ENCODE measurements at regions not wholly inside any gene's neighbourhood (a gene's known extent, or its start where the extent isn't known, plus 50 kb on each side); places are given as distances from the start of the nearest gene placed in this dataset.

DNA sequence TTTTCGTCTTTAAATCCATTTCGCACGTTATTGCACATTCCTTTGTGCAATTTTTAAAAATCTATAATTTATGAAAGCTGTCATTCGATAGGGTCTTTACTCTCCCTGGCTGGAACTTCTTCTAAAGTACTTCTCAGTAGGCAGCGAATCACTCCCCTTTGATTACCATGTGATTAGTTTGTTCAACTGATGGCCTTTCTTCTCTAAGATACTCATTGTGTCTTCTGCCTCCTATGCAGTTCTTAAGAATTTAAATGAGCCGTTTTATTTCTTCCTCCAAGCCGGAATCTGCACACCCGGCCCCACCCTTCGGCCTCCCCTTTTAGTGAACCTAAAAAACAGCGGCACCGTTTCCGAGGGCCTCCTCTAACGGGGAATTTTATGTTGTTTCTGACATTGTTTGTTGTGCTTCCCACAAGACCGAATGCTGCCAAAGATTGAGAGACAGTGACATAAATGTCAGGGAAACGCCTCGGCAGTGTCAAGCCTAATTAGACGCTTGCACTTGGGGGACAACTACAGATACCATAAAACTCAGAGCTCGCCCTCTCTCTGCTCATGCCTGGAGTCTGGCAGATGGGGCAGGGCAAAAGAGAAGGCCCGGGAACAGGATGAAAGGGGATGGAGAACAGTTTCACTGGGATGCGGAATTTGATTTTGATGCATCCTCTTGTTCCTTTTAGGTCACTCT, 255.3 kb downstream of the BCL11A start:
- TF ChIP-seq, protein P1, sequence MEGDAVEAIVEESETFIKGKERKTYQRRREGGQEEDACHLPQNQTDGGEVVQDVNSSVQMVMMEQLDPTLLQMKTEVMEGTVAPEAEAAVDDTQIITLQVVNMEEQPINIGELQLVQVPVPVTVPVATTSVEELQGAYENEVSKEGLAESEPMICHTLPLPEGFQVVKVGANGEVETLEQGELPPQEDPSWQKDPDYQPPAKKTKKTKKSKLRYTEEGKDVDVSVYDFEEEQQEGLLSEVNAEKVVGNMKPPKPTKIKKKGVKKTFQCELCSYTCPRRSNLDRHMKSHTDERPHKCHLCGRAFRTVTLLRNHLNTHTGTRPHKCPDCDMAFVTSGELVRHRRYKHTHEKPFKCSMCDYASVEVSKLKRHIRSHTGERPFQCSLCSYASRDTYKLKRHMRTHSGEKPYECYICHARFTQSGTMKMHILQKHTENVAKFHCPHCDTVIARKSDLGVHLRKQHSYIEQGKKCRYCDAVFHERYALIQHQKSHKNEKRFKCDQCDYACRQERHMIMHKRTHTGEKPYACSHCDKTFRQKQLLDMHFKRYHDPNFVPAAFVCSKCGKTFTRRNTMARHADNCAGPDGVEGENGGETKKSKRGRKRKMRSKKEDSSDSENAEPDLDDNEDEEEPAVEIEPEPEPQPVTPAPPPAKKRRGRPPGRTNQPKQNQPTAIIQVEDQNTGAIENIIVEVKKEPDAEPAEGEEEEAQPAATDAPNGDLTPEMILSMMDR (IDR thresholded peaks at IDR 0.05; ENCODE audit: insufficient read depth, low read length, poor library complexity, severe bottlenecking), result no peak
- no peak for TF ChIP-seq EZH2phosphoT487 (conservative IDR thresholded peaks at IDR 0.05; ENCODE audit: low read length)
